ENCODE measurements at regions not wholly inside any gene's neighbourhood (a gene's known extent, or its start where the extent isn't known, plus 50 kb on each side); places are given as distances from the start of the nearest gene placed in this dataset.

- TF ChIP-seq EZH2 (IDR thresholded peaks at IDR 0.05; ENCODE audit: insufficient read depth, low read length) (no peak), CTCF (IDR thresholded peaks at IDR 0.05; ENCODE audit: insufficient read depth, low read depth, low read length) (no peak)
Observed at GRCh38 chr2:137897082-137897481, 67.2 kb upstream of the HNMT start.
